ENCODE measurements at regions not wholly inside any gene's neighbourhood (a gene's known extent, or its start where the extent isn't known, plus 50 kb on each side); places are given as distances from the start of the nearest gene placed in this dataset.

- Histone ChIP-seq H3K27me3 (no peaks in the 10 kb centered on the region), H3K4me1 (no peaks in the 10 kb centered on the region), H3K9me3 (no peaks in the 10 kb centered on the region), H3K36me3 (no peaks in the 10 kb centered on the region), H3K27ac (no peak overlapping the region), H3K4me3 (no peak overlapping the region)
- intact Hi-C loops (cut with DNase I; ENCODE audit: low total_unique reads) (no loop called here), in situ Hi-C loops (cut with MboI; ENCODE audit: low sequenced_read_pairs in 4 of 4) (no loop called here)
- no peak for ATAC-seq
- DNase-seq, result no peak
- TF ChIP-seq POLR2A (IDR thresholded peaks at IDR 0.05), result no peak
- TF ChIP-seq, protein P1, sequence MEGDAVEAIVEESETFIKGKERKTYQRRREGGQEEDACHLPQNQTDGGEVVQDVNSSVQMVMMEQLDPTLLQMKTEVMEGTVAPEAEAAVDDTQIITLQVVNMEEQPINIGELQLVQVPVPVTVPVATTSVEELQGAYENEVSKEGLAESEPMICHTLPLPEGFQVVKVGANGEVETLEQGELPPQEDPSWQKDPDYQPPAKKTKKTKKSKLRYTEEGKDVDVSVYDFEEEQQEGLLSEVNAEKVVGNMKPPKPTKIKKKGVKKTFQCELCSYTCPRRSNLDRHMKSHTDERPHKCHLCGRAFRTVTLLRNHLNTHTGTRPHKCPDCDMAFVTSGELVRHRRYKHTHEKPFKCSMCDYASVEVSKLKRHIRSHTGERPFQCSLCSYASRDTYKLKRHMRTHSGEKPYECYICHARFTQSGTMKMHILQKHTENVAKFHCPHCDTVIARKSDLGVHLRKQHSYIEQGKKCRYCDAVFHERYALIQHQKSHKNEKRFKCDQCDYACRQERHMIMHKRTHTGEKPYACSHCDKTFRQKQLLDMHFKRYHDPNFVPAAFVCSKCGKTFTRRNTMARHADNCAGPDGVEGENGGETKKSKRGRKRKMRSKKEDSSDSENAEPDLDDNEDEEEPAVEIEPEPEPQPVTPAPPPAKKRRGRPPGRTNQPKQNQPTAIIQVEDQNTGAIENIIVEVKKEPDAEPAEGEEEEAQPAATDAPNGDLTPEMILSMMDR (IDR thresholded peaks at IDR 0.05 in 4 of 5, conservative IDR thresholded peaks at IDR 0.05 in 1 of 5), result no peak
Observed at GRCh38 chr5:53239301-53239990, 129.9 kb upstream of the MOCS2 start.

DNA sequence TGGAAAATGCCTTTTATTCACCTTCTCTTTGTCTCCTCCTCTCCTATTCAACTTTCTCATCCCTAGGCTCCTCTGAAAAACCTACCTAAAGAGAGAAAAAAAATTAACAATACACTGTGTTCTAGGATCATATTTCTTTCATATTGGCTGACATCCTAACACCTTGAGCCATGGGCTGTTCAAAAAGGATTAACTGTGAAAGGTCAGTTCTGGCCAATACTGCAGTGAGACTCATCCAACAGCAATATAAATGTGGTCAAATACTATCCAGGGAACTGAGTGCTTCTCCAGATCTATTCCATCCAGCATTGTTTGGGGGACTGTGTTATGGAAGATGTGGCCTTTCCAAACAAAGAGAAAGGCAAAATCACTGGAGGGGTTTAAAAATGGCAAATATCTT lies 131.1 kb upstream of the MOCS2 start:
- Histone ChIP-seq H3K27me3 (no peaks in the 10 kb centered on the region), H3K9me3 (no peaks in the 10 kb centered on the region), H3K4me1 (no peaks in the 10 kb centered on the region), H3K4me3 (no peak overlapping the region), H3K36me3 (no peaks in the 10 kb centered on the region), H3K27ac (no peak overlapping the region)
- ATAC-seq (no peak), DNase-seq (no peak)
- TF ChIP-seq, protein P1 (IDR thresholded peaks at IDR 0.05 in 4 of 5, conservative IDR thresholded peaks at IDR 0.05 in 1 of 5), result no peak
- TF ChIP-seq POLR2A (IDR thresholded peaks at IDR 0.05), result no peak
- intact Hi-C loops (cut with DNase I; ENCODE audit: low total_unique reads), result no loop called here
- in situ Hi-C loops (cut with MboI; ENCODE audit: low sequenced_read_pairs in 4 of 4), result no loop called here

DNA sequence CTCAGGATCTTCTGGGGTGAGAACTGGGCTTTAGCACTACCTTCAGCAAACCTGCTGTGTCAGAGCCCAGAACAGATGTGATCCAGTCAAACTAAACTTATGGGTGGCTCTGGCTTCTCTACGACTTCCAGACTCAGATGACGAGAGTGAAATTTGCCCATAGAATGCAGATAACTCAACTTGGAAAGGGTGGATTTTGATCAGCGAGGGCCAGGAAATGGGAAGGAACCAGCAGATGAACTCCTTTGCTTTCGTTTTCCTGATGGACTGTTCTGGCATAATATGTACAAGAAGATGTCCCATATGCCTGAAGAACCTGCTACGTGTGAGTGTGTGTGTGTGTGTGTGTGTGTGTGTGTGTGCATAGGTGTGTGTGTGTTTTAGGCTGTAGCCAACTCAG lies 132.0 kb upstream of the MOCS2 start:
- H3K27ac ChIP-seq, result no peak overlapping the region
- no peak overlapping the region for H3K4me3 ChIP-seq
- no peak for DNase-seq
- no peaks in the 10 kb centered on the region for H3K9me3 ChIP-seq
- H3K27me3 ChIP-seq, result no peaks in the 10 kb centered on the region
- TF ChIP-seq, protein P1 (IDR thresholded peaks at IDR 0.05 in 4 of 5, conservative IDR thresholded peaks at IDR 0.05 in 1 of 5), result no peak
- TF ChIP-seq POLR2A (IDR thresholded peaks at IDR 0.05), result no peak
- no peaks in the 10 kb centered on the region for H3K4me1 ChIP-seq
- ATAC-seq, result no peak
- H3K36me3 ChIP-seq, result no peaks in the 10 kb centered on the region
- in situ Hi-C loops (cut with MboI; ENCODE audit: low sequenced_read_pairs in 4 of 4), result no loop called here
- intact Hi-C loops (cut with DNase I; ENCODE audit: low total_unique reads), result no loop called here

GRCh38 chr5:53243403-53243802 lies 133.8 kb upstream of the MOCS2 start:
- Histone ChIP-seq H3K27me3 (no peaks in the 10 kb centered on the region), H3K4me1 (no peaks in the 10 kb centered on the region), H3K27ac (no peak overlapping the region), H3K4me3 (no peak overlapping the region), H3K9me3 (no peaks in the 10 kb centered on the region), H3K36me3 (no peaks in the 10 kb centered on the region)
- DNase-seq (no peak), ATAC-seq (no peak)
- in situ Hi-C loops (cut with MboI; ENCODE audit: low sequenced_read_pairs in 4 of 4) (no loop called here), intact Hi-C loops (cut with DNase I; ENCODE audit: low total_unique reads) (no loop called here)
- TF ChIP-seq, protein P1 (IDR thresholded peaks at IDR 0.05 in 4 of 5, conservative IDR thresholded peaks at IDR 0.05 in 1 of 5), result no peak
- TF ChIP-seq POLR2A (IDR thresholded peaks at IDR 0.05), result no peak

Measured in gastrocnemius medialis (tissue), 4 donors.